ENCODE measurements at regions not wholly inside any gene's neighbourhood (a gene's known extent, or its start where the extent isn't known, plus 50 kb on each side); places are given as distances from the start of the nearest gene placed in this dataset.

- no peak for ATAC-seq
- no peak for TF ChIP-seq ARNTL (CRISPR knock-in tag; IDR thresholded peaks at IDR 0.05; ENCODE audit: borderline replicate concordance, low read depth)
- no peak for TF ChIP-seq TOX (CRISPR knock-in tag; IDR thresholded peaks at IDR 0.05; ENCODE audit: borderline replicate concordance)
- TF ChIP-seq TCF4 (CRISPR knock-in tag; IDR thresholded peaks at IDR 0.05; ENCODE audit: borderline replicate concordance), result no peak
- TF ChIP-seq RARB (CRISPR knock-in tag; IDR thresholded peaks at IDR 0.05), result no peak
- TF ChIP-seq ZNF70 (CRISPR knock-in tag; IDR thresholded peaks at IDR 0.05), result no peak
- TF ChIP-seq ZC3H10 (CRISPR knock-in tag; IDR thresholded peaks at IDR 0.05), result no peak
- TF ChIP-seq, protein P1, sequence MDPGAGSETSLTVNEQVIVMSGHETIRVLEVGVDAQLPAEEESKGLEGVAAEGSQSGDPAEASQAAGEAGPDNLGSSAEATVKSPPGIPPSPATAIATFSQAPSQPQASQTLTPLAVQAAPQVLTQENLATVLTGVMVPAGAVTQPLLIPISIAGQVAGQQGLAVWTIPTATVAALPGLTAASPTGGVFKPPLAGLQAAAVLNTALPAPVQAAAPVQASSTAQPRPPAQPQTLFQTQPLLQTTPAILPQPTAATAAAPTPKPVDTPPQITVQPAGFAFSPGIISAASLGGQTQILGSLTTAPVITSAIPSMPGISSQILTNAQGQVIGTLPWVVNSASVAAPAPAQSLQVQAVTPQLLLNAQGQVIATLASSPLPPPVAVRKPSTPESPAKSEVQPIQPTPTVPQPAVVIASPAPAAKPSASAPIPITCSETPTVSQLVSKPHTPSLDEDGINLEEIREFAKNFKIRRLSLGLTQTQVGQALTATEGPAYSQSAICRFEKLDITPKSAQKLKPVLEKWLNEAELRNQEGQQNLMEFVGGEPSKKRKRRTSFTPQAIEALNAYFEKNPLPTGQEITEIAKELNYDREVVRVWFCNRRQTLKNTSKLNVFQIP (CRISPR knock-in tag; IDR thresholded peaks at IDR 0.05; ENCODE audit: borderline replicate concordance, low read depth), result no peak
- no peak for TF ChIP-seq CSDC2 (CRISPR knock-in tag; IDR thresholded peaks at IDR 0.05)
- TF ChIP-seq ZNF8 (CRISPR knock-in tag; IDR thresholded peaks at IDR 0.05), result no peak
- TF ChIP-seq PPARA (CRISPR knock-in tag; IDR thresholded peaks at IDR 0.05; ENCODE audit: borderline replicate concordance), result no peak
- TF ChIP-seq, protein P2, sequence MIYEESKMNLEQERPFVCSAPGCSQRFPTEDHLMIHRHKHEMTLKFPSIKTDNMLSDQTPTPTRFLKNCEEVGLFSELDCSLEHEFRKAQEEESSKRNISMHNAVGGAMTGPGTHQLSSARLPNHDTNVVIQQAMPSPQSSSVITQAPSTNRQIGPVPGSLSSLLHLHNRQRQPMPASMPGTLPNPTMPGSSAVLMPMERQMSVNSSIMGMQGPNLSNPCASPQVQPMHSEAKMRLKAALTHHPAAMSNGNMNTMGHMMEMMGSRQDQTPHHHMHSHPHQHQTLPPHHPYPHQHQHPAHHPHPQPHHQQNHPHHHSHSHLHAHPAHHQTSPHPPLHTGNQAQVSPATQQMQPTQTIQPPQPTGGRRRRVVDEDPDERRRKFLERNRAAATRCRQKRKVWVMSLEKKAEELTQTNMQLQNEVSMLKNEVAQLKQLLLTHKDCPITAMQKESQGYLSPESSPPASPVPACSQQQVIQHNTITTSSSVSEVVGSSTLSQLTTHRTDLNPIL (CRISPR knock-in tag; IDR thresholded peaks at IDR 0.05; ENCODE audit: low read depth), result no peak
- no peak for TF ChIP-seq ISL1 (CRISPR knock-in tag; IDR thresholded peaks at IDR 0.05)
- TF ChIP-seq ZFP3 (CRISPR knock-in tag; IDR thresholded peaks at IDR 0.05), result no peak
- TF ChIP-seq OSR1 (CRISPR knock-in tag; IDR thresholded peaks at IDR 0.05), result no peak
- TF ChIP-seq, protein P3, sequence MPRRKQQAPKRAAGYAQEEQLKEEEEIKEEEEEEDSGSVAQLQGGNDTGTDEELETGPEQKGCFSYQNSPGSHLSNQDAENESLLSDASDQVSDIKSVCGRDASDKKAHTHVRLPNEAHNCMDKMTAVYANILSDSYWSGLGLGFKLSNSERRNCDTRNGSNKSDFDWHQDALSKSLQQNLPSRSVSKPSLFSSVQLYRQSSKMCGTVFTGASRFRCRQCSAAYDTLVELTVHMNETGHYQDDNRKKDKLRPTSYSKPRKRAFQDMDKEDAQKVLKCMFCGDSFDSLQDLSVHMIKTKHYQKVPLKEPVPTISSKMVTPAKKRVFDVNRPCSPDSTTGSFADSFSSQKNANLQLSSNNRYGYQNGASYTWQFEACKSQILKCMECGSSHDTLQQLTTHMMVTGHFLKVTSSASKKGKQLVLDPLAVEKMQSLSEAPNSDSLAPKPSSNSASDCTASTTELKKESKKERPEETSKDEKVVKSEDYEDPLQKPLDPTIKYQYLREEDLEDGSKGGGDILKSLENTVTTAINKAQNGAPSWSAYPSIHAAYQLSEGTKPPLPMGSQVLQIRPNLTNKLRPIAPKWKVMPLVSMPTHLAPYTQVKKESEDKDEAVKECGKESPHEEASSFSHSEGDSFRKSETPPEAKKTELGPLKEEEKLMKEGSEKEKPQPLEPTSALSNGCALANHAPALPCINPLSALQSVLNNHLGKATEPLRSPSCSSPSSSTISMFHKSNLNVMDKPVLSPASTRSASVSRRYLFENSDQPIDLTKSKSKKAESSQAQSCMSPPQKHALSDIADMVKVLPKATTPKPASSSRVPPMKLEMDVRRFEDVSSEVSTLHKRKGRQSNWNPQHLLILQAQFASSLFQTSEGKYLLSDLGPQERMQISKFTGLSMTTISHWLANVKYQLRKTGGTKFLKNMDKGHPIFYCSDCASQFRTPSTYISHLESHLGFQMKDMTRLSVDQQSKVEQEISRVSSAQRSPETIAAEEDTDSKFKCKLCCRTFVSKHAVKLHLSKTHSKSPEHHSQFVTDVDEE (CRISPR knock-in tag; IDR thresholded peaks at IDR 0.05), result no peak
- TF ChIP-seq ESRRG (CRISPR knock-in tag; IDR thresholded peaks at IDR 0.05), result no peak
Observed at GRCh38 chr17:37844977-37845293, 79.3 kb upstream of the TBC1D3K start.

DNA sequence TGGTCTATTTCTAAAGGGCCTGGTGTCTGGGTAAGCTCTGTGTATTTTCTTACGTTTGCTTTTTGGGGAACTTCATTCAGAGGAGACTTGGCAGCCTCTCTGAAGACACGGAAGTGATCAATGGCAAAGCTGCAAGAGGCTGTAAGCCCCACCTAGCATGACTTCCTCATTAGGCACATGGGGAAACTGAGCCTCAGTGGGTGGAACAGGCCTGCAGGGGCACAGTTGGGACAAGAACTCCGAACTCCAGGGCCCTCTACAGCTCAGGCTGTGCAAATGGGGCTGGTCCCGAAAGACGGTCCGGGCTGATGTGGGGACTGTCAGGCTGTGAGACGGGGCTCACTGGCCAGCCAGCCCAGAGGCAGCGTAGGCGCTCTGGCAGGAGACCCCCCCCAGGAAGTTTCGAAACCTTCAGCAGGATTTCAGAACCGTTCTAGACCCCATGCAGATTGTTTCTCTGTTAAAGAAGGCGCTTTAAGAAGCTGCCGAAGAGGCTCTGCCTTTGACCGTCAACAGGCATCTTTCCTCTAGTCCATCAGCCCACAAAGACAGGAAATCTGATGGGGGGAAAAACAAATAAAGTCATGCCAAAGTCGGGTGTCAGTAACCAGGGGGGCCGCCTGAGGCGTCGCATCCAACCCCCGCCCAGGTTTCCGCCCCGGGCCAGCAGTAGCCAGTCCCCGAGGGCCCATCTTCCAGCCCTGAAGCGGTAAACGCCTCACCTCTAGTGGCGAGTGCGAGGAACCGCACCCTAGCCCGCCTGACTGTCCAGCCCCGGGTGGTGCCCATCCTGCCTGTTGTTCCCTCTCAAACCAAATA lies 79.8 kb upstream of the TBC1D3K start:
- TF ChIP-seq RARB (CRISPR knock-in tag; IDR thresholded peaks at IDR 0.05), result no peak
- TF ChIP-seq, protein P1 (CRISPR knock-in tag; IDR thresholded peaks at IDR 0.05; ENCODE audit: borderline replicate concordance, low read depth), result no peak
- no peak for TF ChIP-seq BACH2 (CRISPR knock-in tag; IDR thresholded peaks at IDR 0.05; ENCODE audit: borderline replicate concordance)
- TF ChIP-seq TOX (CRISPR knock-in tag; IDR thresholded peaks at IDR 0.05; ENCODE audit: borderline replicate concordance), result no peak
- TF ChIP-seq ZFP30 (CRISPR knock-in tag; IDR thresholded peaks at IDR 0.05), result no peak
- TF ChIP-seq, protein P4, sequence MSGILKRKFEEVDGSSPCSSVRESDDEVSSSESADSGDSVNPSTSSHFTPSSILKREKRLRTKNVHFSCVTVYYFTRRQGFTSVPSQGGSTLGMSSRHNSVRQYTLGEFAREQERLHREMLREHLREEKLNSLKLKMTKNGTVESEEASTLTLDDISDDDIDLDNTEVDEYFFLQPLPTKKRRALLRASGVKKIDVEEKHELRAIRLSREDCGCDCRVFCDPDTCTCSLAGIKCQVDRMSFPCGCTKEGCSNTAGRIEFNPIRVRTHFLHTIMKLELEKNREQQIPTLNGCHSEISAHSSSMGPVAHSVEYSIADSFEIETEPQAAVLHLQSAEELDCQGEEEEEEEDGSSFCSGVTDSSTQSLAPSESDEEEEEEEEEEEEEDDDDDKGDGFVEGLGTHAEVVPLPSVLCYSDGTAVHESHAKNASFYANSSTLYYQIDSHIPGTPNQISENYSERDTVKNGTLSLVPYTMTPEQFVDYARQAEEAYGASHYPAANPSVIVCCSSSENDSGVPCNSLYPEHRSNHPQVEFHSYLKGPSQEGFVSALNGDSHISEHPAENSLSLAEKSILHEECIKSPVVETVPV (CRISPR knock-in tag; IDR thresholded peaks at IDR 0.05), result no peak
- no peak for TF ChIP-seq OSR1 (CRISPR knock-in tag; IDR thresholded peaks at IDR 0.05)
- no peak for TF ChIP-seq ISL1 (CRISPR knock-in tag; IDR thresholded peaks at IDR 0.05)
- TF ChIP-seq, protein P3 (CRISPR knock-in tag; IDR thresholded peaks at IDR 0.05), result no peak
- no peak for TF ChIP-seq ZC3H10 (CRISPR knock-in tag; IDR thresholded peaks at IDR 0.05)
- TF ChIP-seq GLIS3 (CRISPR knock-in tag; IDR thresholded peaks at IDR 0.05), result no peak
- TF ChIP-seq, protein P2 (CRISPR knock-in tag; IDR thresholded peaks at IDR 0.05; ENCODE audit: low read depth), result no peak
- TF ChIP-seq ESRRG (CRISPR knock-in tag; IDR thresholded peaks at IDR 0.05), result no peak
- TF ChIP-seq ZFP3 (CRISPR knock-in tag; IDR thresholded peaks at IDR 0.05), result no peak
- no peak for TF ChIP-seq PPARA (CRISPR knock-in tag; IDR thresholded peaks at IDR 0.05; ENCODE audit: borderline replicate concordance)
- ATAC-seq, result peak; percentile 40; the same call in 1 of the 3 replicates
